A549 (cell line): ENCODE measurements at regions not wholly inside any gene's neighbourhood (a gene's known extent, or its start where the extent isn't known, plus 50 kb on each side); places are given as distances from the start of the nearest gene placed in this dataset.

Experiments used
- CBX8 ChIP-seq: fragments of 200-600 bp; sonication (generic); IDR thresholded peaks from 2 replicates; pipeline ENCODE4 v1.6.1; 2016
- CHD4 ChIP-seq: fragments of 200-600 bp; sonication (generic); IDR thresholded peaks from 2 replicates; pipeline ENCODE4 v1.6.1; 2016; ENCODE audit warnings: antibody characterized with exemption, mild to moderate bottlenecking, borderline replicate concordance
- CTCF ChIP-seq: fragments of >200 bp; sonication (Bioruptor Twin); formaldehyde crosslinking; IDR thresholded peaks from 3 replicates; pipeline ENCODE4 v1.5.1; 2016
- HDAC2 ChIP-seq: fragments of 200-600 bp; sonication (generic); IDR thresholded peaks from 2 replicates; pipeline ENCODE4 v1.6.1; 2016
- JUN ChIP-seq, 2 experiments: fragments of >200 bp; sonication (Bioruptor Twin); formaldehyde crosslinking; IDR thresholded peaks; 2 replicates in 1 of 2; 3 replicates in 1 of 2; pipeline ENCODE4 v1.6.1; 2016 to 2017
- KDM1A ChIP-seq: fragments of 200-600 bp; sonication (generic); IDR thresholded peaks from 2 replicates; pipeline ENCODE4 v1.6.1; 2016; ENCODE audit warnings: low read depth, mild to moderate bottlenecking
- MAZ ChIP-seq: fragments of 150-350 bp; IDR thresholded peaks from 2 replicates; pipeline ENCODE4 v1.6.1; 2014; ENCODE audit warnings: antibody characterized with exemption, low read depth, low read length, borderline replicate concordance
- POLR2A ChIP-seq: IDR thresholded peaks from 2 replicates; pipeline ENCODE4 v1.6.1; 2012; ENCODE audit warnings: mild to moderate bottlenecking, low read length
- USF2 ChIP-seq: fragments of 450-650 bp; IDR thresholded peaks from 2 replicates; pipeline ENCODE4 v1.6.1; 2014; ENCODE audit warnings: antibody characterized with exemption

- TF ChIP-seq CTCF: no peak
- no peak for TF ChIP-seq JUN (IDR thresholded peaks at IDR 0.05)
- TF ChIP-seq HDAC2: no peak
- no peak for TF ChIP-seq USF2
- TF ChIP-seq POLR2A: no peak
- no peak for TF ChIP-seq CHD4
- TF ChIP-seq KDM1A: no peak
- no peak for TF ChIP-seq MAZ
- TF ChIP-seq CBX8: no peak
Measured at GRCh38 chr16:64074706-64075105, 1047.2 kb downstream of the CDH11 start.
